ENCODE measurements at regions not wholly inside any gene's neighbourhood (a gene's known extent, or its start where the extent isn't known, plus 50 kb on each side); places are given as distances from the start of the nearest gene placed in this dataset.

- TF ChIP-seq CREB1 (CRISPR knock-in tag; IDR thresholded peaks at IDR 0.05) (no peak), CTCF (IDR thresholded peaks at IDR 0.05) (no peak), ZSCAN18 (CRISPR knock-in tag; IDR thresholded peaks at IDR 0.05) (no peak), ATF6 (CRISPR knock-in tag; IDR thresholded peaks at IDR 0.05) (no peak), FOXP1 (CRISPR knock-in tag; IDR thresholded peaks at IDR 0.05; ENCODE audit: borderline replicate concordance) (no peak), NFYB (CRISPR knock-in tag; conservative IDR thresholded peaks at IDR 0.05; ENCODE audit: low read depth) (no peak), FOXK1 (CRISPR knock-in tag; IDR thresholded peaks at IDR 0.05) (no peak), ESRRA (CRISPR knock-in tag; IDR thresholded peaks at IDR 0.05; ENCODE audit: borderline replicate concordance) (no peak), ZBTB21 (CRISPR knock-in tag; IDR thresholded peaks at IDR 0.05; ENCODE audit: borderline replicate concordance) (no peak), ATF3 (CRISPR knock-in tag; conservative IDR thresholded peaks at IDR 0.05) (no peak), TEAD4 (CRISPR knock-in tag; IDR thresholded peaks at IDR 0.05) (no peak), NR3C1 (CRISPR knock-in tag; conservative IDR thresholded peaks at IDR 0.05; ENCODE audit: low read depth) (no peak), FOXJ3 (CRISPR knock-in tag; IDR thresholded peaks at IDR 0.05; ENCODE audit: borderline replicate concordance) (no peak)
Measured at GRCh38 chr10:132468651-132469050, 68.9 kb upstream of the INPP5A start.

All from WTC11 (cell line).